Peyer's patch (tissue), 4 donors: ENCODE measurements at regions not wholly inside any gene's neighbourhood (a gene's known extent, or its start where the extent isn't known, plus 50 kb on each side); places are given as distances from the start of the nearest gene placed in this dataset.

ENCODE experiments used
- CTCF ChIP-seq, 6 experiments: fragments of 450-650 bp in 4 of 6; fragments of 200-600 bp in 2 of 6; sonication (generic) in 1 of 6; IDR thresholded peaks; one replicate each; pipeline ENCODE4 v1.5.1; 2017 to 2019; ENCODE audit warnings: antibody characterized with exemption in 6 of 6, mild to moderate bottlenecking in 3 of 6, moderate library complexity in 1 of 6
- POLR2A ChIP-seq, 2 donors: fragments of 450-650 bp; IDR thresholded peaks; one replicate each; pipeline ENCODE4 v1.5.1; 2017; ENCODE audit warnings: antibody characterized with exemption in 2 of 2, mild to moderate bottlenecking in 2 of 2, moderate library complexity in 2 of 2

- no peak for TF ChIP-seq CTCF (IDR thresholded peaks at IDR 0.05)
- no peak for TF ChIP-seq POLR2A (IDR thresholded peaks at IDR 0.05)
These were observed 53.0 kb upstream of the CCDC150 start for GRCh38 chr2:196586511-196586991.
